ENCODE measurements at regions not wholly inside any gene's neighbourhood (a gene's known extent, or its start where the extent isn't known, plus 50 kb on each side); places are given as distances from the start of the nearest gene placed in this dataset.

DNA sequence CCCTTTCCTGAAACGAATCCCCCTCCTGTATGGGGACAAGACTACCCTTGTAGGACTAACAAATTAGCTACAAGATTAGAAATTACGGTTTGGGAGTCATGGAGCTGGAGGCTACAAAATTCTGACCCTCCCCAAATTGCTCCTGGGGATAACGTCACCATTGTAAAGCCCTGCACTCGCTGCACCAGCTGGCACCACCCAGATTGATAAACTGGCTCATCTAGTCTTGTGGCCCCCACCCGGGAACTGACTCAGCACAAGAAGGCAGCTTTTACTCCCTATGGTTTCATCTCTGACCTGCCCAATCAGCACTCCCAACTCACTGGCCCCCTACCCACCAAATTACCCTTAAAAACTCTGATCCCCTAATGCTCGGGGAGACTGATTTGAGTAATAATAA is 150.6 kb upstream of the TSC22D1 start:
- intact Hi-C loops (cut with micrococcal nuclease), result no loop called here
- 75% methylated on average over 6 of the region's 6 CpGs for WGBS (ENCODE audit: insufficient coverage)
- H3K4me3 Mint-ChIP-seq, result no peak overlapping the region
- Histone ChIP-seq H3K27ac (ENCODE audit: low read length) (no peak overlapping the region), H3K4me1 (ENCODE audit: control insufficient read depth, insufficient read depth, low read length) (no peaks in the 10 kb centered on the region), H3K36me3 (ENCODE audit: control insufficient read depth, insufficient read depth, low read length) (no peaks in the 10 kb centered on the region), H3K4me3 (ENCODE audit: low read length) (no peak overlapping the region), H3K9me3 (ENCODE audit: control insufficient read depth, insufficient read depth, low read length) (no peaks in the 10 kb centered on the region), H3K27me3 (ENCODE audit: control insufficient read depth, insufficient read depth, low read length) (no peaks in the 10 kb centered on the region)
- H3K27ac Mint-ChIP-seq, result no peak overlapping the region
- no peaks in the 10 kb centered on the region for H3K4me1 Mint-ChIP-seq
- H3K9me3 Mint-ChIP-seq, result no peaks in the 10 kb centered on the region
- peaks cover 2 to 7% of the 10 kb centered on the region in 2 donors for H3K27me3 Mint-ChIP-seq (ENCODE audit: low read depth in 2 of 2)
- H3K36me3 Mint-ChIP-seq, result no peaks in the 10 kb centered on the region
- TF ChIP-seq, protein P1, sequence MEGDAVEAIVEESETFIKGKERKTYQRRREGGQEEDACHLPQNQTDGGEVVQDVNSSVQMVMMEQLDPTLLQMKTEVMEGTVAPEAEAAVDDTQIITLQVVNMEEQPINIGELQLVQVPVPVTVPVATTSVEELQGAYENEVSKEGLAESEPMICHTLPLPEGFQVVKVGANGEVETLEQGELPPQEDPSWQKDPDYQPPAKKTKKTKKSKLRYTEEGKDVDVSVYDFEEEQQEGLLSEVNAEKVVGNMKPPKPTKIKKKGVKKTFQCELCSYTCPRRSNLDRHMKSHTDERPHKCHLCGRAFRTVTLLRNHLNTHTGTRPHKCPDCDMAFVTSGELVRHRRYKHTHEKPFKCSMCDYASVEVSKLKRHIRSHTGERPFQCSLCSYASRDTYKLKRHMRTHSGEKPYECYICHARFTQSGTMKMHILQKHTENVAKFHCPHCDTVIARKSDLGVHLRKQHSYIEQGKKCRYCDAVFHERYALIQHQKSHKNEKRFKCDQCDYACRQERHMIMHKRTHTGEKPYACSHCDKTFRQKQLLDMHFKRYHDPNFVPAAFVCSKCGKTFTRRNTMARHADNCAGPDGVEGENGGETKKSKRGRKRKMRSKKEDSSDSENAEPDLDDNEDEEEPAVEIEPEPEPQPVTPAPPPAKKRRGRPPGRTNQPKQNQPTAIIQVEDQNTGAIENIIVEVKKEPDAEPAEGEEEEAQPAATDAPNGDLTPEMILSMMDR (IDR thresholded peaks at IDR 0.05), result no peak
- DNase-seq (no peak), ATAC-seq (no peak)

DNA sequence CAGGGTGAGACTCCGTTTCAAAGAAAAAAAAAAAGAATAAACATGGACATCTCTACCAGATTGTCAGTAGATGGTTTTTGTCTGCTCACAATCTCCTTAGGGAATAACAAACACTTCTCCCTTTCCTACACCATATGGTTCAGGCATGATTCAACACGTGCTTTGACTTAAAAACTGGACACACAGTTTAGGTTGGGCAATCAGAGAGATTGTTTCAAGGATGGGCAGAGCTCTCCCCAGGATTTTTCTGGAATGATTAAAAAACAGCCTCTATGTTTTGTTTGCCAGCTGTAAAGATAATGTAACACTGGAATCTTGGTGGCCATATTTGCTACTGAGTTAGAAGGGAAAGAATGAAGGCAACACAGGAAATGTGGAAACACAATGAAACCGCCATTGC is 150.1 kb upstream of the TSC22D1 start:
- Histone ChIP-seq H3K27ac (ENCODE audit: low read length) (no peak overlapping the region), H3K4me1 (ENCODE audit: control insufficient read depth, insufficient read depth, low read length) (no peaks in the 10 kb centered on the region), H3K9me3 (ENCODE audit: control insufficient read depth, insufficient read depth, low read length) (no peaks in the 10 kb centered on the region), H3K36me3 (ENCODE audit: control insufficient read depth, insufficient read depth, low read length) (no peaks in the 10 kb centered on the region), H3K4me3 (ENCODE audit: low read length) (no peak overlapping the region), H3K27me3 (ENCODE audit: control insufficient read depth, insufficient read depth, low read length) (no peaks in the 10 kb centered on the region)
- Mint-ChIP-seq H3K4me1 (no peaks in the 10 kb centered on the region), H3K4me3 (no peak overlapping the region), H3K9me3 (no peaks in the 10 kb centered on the region), H3K27me3 (ENCODE audit: low read depth in 2 of 2) (peaks cover 2 to 7% of the 10 kb centered on the region in 2 donors), H3K36me3 (no peaks in the 10 kb centered on the region), H3K27ac (no peak overlapping the region)
- ATAC-seq (no peak), DNase-seq (no peak)
- intact Hi-C loops (cut with micrococcal nuclease), result no loop called here
- WGBS (ENCODE audit: insufficient coverage), result 93% methylated on average over 3 of the region's 3 CpGs
- TF ChIP-seq, protein P1 (IDR thresholded peaks at IDR 0.05), result no peak

DNA sequence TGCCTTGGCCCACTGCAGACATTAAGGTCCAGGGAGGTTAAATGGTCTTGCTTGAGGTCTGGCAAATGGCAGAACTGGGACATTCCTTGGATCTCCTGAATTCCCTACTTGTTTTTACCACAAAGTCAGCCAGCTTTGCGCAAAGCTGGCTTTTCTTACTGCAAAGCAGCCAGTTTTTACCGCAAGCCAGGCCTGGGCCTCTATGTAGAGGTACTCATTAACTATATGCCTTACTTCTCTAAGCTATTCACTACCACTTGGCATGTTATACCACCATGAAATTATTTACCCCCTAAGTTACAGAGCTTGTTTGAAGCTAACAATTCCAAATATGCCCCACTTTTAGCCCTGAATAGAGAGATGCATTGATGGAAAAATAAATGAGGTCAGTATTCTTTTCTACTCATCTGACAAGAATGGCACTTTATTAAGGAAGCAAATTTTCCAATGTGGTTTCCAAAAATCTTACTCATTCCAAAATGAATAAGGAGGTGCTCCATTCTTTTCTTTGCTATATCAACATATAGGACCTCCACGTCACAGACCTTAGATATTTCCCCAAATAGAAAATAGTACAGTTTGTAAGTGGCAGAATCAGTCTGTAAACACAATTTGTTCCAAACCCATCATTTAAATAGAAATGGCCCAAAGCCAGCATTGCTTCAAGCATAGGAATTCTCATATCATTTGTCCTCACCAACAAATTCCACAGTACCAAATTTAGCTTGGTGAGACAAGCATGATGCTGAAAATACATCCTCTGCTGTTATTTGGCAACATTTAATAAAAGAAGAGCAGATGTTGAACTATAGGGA is 143.9 kb upstream of the TSC22D1 start:
- DNase-seq, result no peak
- intact Hi-C loops (cut with micrococcal nuclease), result no loop called here

More for the DNA sequence above, 143.9 kb upstream of the TSC22D1 start:
- H3K4me1 ChIP-seq (ENCODE audit: control insufficient read depth, insufficient read depth, low read length), result no peaks in the 10 kb centered on the region
- Mint-ChIP-seq H3K36me3 (no peaks in the 10 kb centered on the region), H3K9me3 (no peaks in the 10 kb centered on the region), H3K4me1 (no peaks in the 10 kb centered on the region), H3K27ac (no peak overlapping the region), H3K27me3 (ENCODE audit: low read depth in 2 of 2) (no peaks in the 10 kb centered on the region), H3K4me3 (no peak overlapping the region)
- no peaks in the 10 kb centered on the region for H3K9me3 ChIP-seq (ENCODE audit: control insufficient read depth, insufficient read depth, low read length)
- ATAC-seq, result no peak
- H3K4me3 ChIP-seq (ENCODE audit: low read length), result no peak overlapping the region
- H3K36me3 ChIP-seq (ENCODE audit: control insufficient read depth, insufficient read depth, low read length), result no peaks in the 10 kb centered on the region
- TF ChIP-seq, protein P1 (IDR thresholded peaks at IDR 0.05), result no peak
- WGBS (ENCODE audit: insufficient coverage), result 95% methylated on average over 2 of the region's 3 CpGs
- H3K27ac ChIP-seq (ENCODE audit: low read length), result no peak overlapping the region
- H3K27me3 ChIP-seq (ENCODE audit: control insufficient read depth, insufficient read depth, low read length), result no peaks in the 10 kb centered on the region
